PC-9 (cell line): ENCODE measurements at regions not wholly inside any gene's neighbourhood (a gene's known extent, or its start where the extent isn't known, plus 50 kb on each side); places are given as distances from the start of the nearest gene placed in this dataset.

Experiments
- BruUV-seq: library from RNA; stranded (reverse); fragments of 400-500 nt; replicated peaks from 2 replicates; lab custom pipeline; 2021; lab: Mats Ljungman, UMichigan
- CTCF ChIA-PET: fragments of 300-600 bp; sonication (Branson Sonifier 250); formaldehyde crosslinking; loops from one replicate; lab custom pipeline; 2022; ENCODE audit warnings: antibody characterized with exemption; lab: Charles Lee
- POLR2A ChIA-PET: fragments of 300-600 bp; sonication (Branson Sonifier 250); formaldehyde crosslinking; loops from one replicate; lab custom pipeline; 2022; ENCODE audit warnings: antibody characterized with exemption; ENCODE audit not compliant: unreplicated experiment; lab: Charles Lee
- DNase-seq, 2 experiments: peaks; one replicate each; pipeline versions ENCODE4 v3.0.0 to v3.0.0-alpha.2; 2015 to 2022; ENCODE audit warnings: mixed read lengths in 1 of 2
- H2AFZ ChIP-seq: fragments of 200-600 bp; sonication (generic); 2 replicates; pipeline ENCODE4 v1.8.1; 2017; ENCODE audit warnings: antibody characterized with exemption
- H3F3A ChIP-seq: fragments of 200-600 bp; sonication (generic); 2 replicates; pipeline ENCODE4 v1.8.1; 2017; ENCODE audit warnings: antibody characterized with exemption, mild to moderate bottlenecking, low read depth; ENCODE audit not compliant: insufficient read depth
- H3K27ac ChIP-seq: fragments of 200-600 bp; sonication (generic); 2 replicates; pipeline ENCODE4 v1.6.1; 2016; ENCODE audit warnings: mixed run types
- H3K27me3 ChIP-seq: fragments of 200-600 bp; sonication (generic); 2 replicates; pipeline ENCODE4 v1.6.1; 2016; ENCODE audit warnings: low read depth, mixed run types; ENCODE audit not compliant: insufficient read depth
- H3K36me3 ChIP-seq: fragments of 200-600 bp; sonication (generic); 2 replicates; pipeline ENCODE4 v1.6.1; 2016; ENCODE audit warnings: low read depth, mixed run types
- H3K4me1 ChIP-seq: fragments of 200-600 bp; sonication (generic); replicated peaks from 2 replicates; pipeline ENCODE4 v1.6.1; 2016; ENCODE audit warnings: mixed run types; ENCODE audit not compliant: insufficient read depth
- H3K4me2 ChIP-seq: fragments of 200-600 bp; sonication (generic); 2 replicates; pipeline ENCODE4 v1.6.1; 2017; ENCODE audit warnings: mixed run types
- H3K4me3 ChIP-seq: fragments of 200-600 bp; sonication (generic); 2 replicates; pipeline ENCODE4 v1.6.1; 2016; ENCODE audit warnings: mixed run types
- H3K79me2 ChIP-seq: fragments of 200-600 bp; sonication (generic); 2 replicates; pipeline ENCODE4 v1.6.1; 2017; ENCODE audit warnings: low read depth, mixed run types
- H3K9me2 ChIP-seq: fragments of 200-600 bp; sonication (generic); 2 replicates; pipeline ENCODE4 v1.8.1; 2017; ENCODE audit warnings: mild to moderate bottlenecking; ENCODE audit not compliant: insufficient read depth
- H3K9me3 ChIP-seq: fragments of 200-600 bp; sonication (generic); 2 replicates; pipeline ENCODE4 v1.8.1; 2016; ENCODE audit warnings: low read depth; ENCODE audit not compliant: insufficient read depth
- H4K20me1 ChIP-seq: fragments of 200-600 bp; sonication (generic); 2 replicates; pipeline ENCODE4 v1.8.1; 2017; ENCODE audit not compliant: insufficient read depth
- EZH2 ChIP-seq: fragments of 200-600 bp; sonication (generic); IDR thresholded peaks from 2 replicates; pipeline ENCODE4 v1.8.0; 2017; ENCODE audit warnings: antibody characterized with exemption, low read depth
- intact Hi-C: fragments of 100-400 bp; cut with micrococcal nuclease; formaldehyde crosslinking; loops from one replicate; pipeline ENCODE4 v1.10.0; 2022; ENCODE audit not compliant: unreplicated experiment
- TF ChIP-seq, protein P1 (sequence below): fragments of 200-600 bp; sonication (generic); conservative IDR thresholded peaks from 2 replicates; pipeline ENCODE4 v1.6.1; 2017; ENCODE audit warnings: mixed run types, antibody characterized with exemption, mild to moderate bottlenecking, moderate library complexity

GRCh38 chr13:53189162-53189561 lies 160.5 kb downstream of the OLFM4 start:
- Histone ChIP-seq H3K4me3 (no peak overlapping the region), H3K27me3 (no peaks in the 10 kb centered on the region), H3K9me3 (no peaks in the 10 kb centered on the region), H3K4me2 (no peak overlapping the region), H3K36me3 (no peaks in the 10 kb centered on the region), H2AFZ (no peak overlapping the region), H3K79me2 (no peaks in the 10 kb centered on the region), H4K20me1 (no peaks in the 10 kb centered on the region), H3K9me2 (no peaks in the 10 kb centered on the region), H3K27ac (no peak overlapping the region), H3K4me1 (no peaks in the 10 kb centered on the region), H3F3A (no peaks in the 10 kb centered on the region)
- DNase-seq = no peak
- intact Hi-C loops = no loop called here
- ChIA-PET POLR2A (no interaction called here), CTCF (no interaction called here)
- TF ChIP-seq, protein P1, sequence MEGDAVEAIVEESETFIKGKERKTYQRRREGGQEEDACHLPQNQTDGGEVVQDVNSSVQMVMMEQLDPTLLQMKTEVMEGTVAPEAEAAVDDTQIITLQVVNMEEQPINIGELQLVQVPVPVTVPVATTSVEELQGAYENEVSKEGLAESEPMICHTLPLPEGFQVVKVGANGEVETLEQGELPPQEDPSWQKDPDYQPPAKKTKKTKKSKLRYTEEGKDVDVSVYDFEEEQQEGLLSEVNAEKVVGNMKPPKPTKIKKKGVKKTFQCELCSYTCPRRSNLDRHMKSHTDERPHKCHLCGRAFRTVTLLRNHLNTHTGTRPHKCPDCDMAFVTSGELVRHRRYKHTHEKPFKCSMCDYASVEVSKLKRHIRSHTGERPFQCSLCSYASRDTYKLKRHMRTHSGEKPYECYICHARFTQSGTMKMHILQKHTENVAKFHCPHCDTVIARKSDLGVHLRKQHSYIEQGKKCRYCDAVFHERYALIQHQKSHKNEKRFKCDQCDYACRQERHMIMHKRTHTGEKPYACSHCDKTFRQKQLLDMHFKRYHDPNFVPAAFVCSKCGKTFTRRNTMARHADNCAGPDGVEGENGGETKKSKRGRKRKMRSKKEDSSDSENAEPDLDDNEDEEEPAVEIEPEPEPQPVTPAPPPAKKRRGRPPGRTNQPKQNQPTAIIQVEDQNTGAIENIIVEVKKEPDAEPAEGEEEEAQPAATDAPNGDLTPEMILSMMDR = no peak
- TF ChIP-seq EZH2 = no peak
- BruUV-seq = no TSS peak

- H2AFZ ChIP-seq = no peak overlapping the region
- no peak overlapping the region for H3K4me2 ChIP-seq
- H3K27me3 ChIP-seq = no peaks in the 10 kb centered on the region
- no peak overlapping the region for H3K4me3 ChIP-seq
- H3K27ac ChIP-seq = no peak overlapping the region
- ChIA-PET POLR2A (no interaction called here), CTCF (no interaction called here)
- no peaks in the 10 kb centered on the region for H3K4me1 ChIP-seq
- intact Hi-C loops = no loop called here
- no peaks in the 10 kb centered on the region for H4K20me1 ChIP-seq
- H3K9me3 ChIP-seq = no peaks in the 10 kb centered on the region
- no peaks in the 10 kb centered on the region for H3F3A ChIP-seq
- no peaks in the 10 kb centered on the region for H3K9me2 ChIP-seq
- TF ChIP-seq EZH2 = no peak
- TF ChIP-seq, protein P1 = no peak
- no peaks in the 10 kb centered on the region for H3K79me2 ChIP-seq
- DNase-seq = no peak
- no TSS peak for BruUV-seq
- H3K36me3 ChIP-seq = no peaks in the 10 kb centered on the region
Observed at GRCh38 chr13:53191091-53191490, 162.5 kb downstream of the OLFM4 start.

DNA sequence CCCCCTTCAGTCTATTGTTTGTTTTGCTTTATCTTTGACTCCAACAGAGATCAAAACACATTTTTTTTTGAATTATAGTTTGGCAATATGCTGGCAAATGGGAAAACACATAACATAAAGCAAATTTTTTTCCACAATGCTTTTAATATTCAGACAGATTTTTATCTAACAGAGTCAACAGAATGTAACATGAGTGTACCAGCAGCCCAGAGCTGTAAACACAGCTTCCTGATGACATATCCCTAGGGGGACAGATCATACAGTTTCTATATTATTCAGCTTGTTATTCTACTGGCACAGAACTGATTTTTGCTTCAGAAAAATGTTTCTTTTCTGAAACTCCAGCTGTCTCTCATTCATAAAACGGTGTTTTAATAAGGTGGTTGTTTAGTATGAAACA lies 168.8 kb downstream of the OLFM4 start:
- H4K20me1 ChIP-seq = no peaks in the 10 kb centered on the region
- no peak overlapping the region for H3K27ac ChIP-seq
- intact Hi-C loops = no loop called here
- no peaks in the 10 kb centered on the region for H3K4me1 ChIP-seq
- ChIA-PET POLR2A (no interaction called here), CTCF (no interaction called here)
- DNase-seq = no peak
- H2AFZ ChIP-seq = no peak overlapping the region
- H3K9me2 ChIP-seq = no peaks in the 10 kb centered on the region
- H3K36me3 ChIP-seq = no peaks in the 10 kb centered on the region
- no peak overlapping the region for H3K4me3 ChIP-seq
- H3K9me3 ChIP-seq = no peaks in the 10 kb centered on the region
- H3K79me2 ChIP-seq = no peaks in the 10 kb centered on the region
- TF ChIP-seq, protein P1 = no peak
- TF ChIP-seq EZH2 = no peak
- BruUV-seq = no TSS peak
- no peak overlapping the region for H3K4me2 ChIP-seq
- no peaks in the 10 kb centered on the region for H3F3A ChIP-seq
- no peaks in the 10 kb centered on the region for H3K27me3 ChIP-seq
